DOHH2 (cell line): ENCODE measurements at regions not wholly inside any gene's neighbourhood (a gene's known extent, or its start where the extent isn't known, plus 50 kb on each side); places are given as distances from the start of the nearest gene placed in this dataset.

Experiments used
- H3F3A ChIP-seq: fragments of 200-600 bp; sonication (generic), shearing (Covaris generic); 2 replicates; pipeline ENCODE4 v1.6.0; 2016; ENCODE audit warnings: antibody characterized with exemption, mild to moderate bottlenecking; ENCODE audit not compliant: control insufficient read depth, insufficient read depth
- H3K27ac ChIP-seq: fragments of 200-600 bp; sonication (generic); 2 replicates; pipeline ENCODE4 v1.5.1; 2014; ENCODE audit warnings: low read depth, mild to moderate bottlenecking, low read length, moderate library complexity
- H3K27me3 ChIP-seq: fragments of 200-600 bp; sonication (generic); 2 replicates; pipeline ENCODE4 v1.6.1; 2014; ENCODE audit warnings: mild to moderate bottlenecking, low read length, mixed read lengths; ENCODE audit not compliant: control insufficient read depth
- H3K36me3 ChIP-seq: fragments of 200-600 bp; sonication (generic); 2 replicates; pipeline ENCODE4 v1.6.1; 2014; ENCODE audit warnings: mild to moderate bottlenecking, low read length, moderate library complexity, mixed read lengths; ENCODE audit not compliant: control insufficient read depth
- H3K4me1 ChIP-seq: fragments of 200-600 bp; sonication (generic); 2 replicates; pipeline ENCODE4 v1.6.1; 2014; ENCODE audit warnings: mild to moderate bottlenecking, low read length, mixed read lengths; ENCODE audit not compliant: control insufficient read depth
- H3K4me2 ChIP-seq: fragments of 200-600 bp; sonication (generic); 2 replicates; pipeline ENCODE4 v1.6.0; 2014; ENCODE audit warnings: mild to moderate bottlenecking, low read length, moderate library complexity
- H3K4me3 ChIP-seq: fragments of 200-600 bp; sonication (generic); 2 replicates; pipeline ENCODE4 v1.5.1; 2014; ENCODE audit warnings: mild to moderate bottlenecking, low read length, mixed read lengths
- H3K79me2 ChIP-seq: fragments of 200-600 bp; sonication (generic); 2 replicates; pipeline ENCODE4 v1.6.1; 2014; ENCODE audit warnings: mild to moderate bottlenecking, low read length, mixed read lengths; ENCODE audit not compliant: control insufficient read depth
- H3K9me2 ChIP-seq: fragments of 200-600 bp; sonication (generic); replicated peaks from 2 replicates; pipeline ENCODE4 v1.6.1; 2014; ENCODE audit warnings: mild to moderate bottlenecking, low read length, mixed read lengths; ENCODE audit not compliant: control insufficient read depth
- H3K9me3 ChIP-seq: fragments of 200-600 bp; sonication (generic); 2 replicates; pipeline ENCODE4 v1.6.1; 2014; ENCODE audit warnings: antibody characterized with exemption, low read length, mixed read lengths; ENCODE audit not compliant: control insufficient read depth, insufficient read depth
- H4K20me1 ChIP-seq: fragments of 200-600 bp; sonication (generic); 2 replicates; pipeline ENCODE4 v1.6.0; 2014; ENCODE audit warnings: low read depth, mild to moderate bottlenecking, antibody characterized with exemption, low read length, moderate library complexity; ENCODE audit not compliant: control insufficient read depth, insufficient read depth
- CTCF ChIP-seq: fragments of 200-600 bp; sonication (generic); IDR thresholded peaks from one replicate; pipeline ENCODE4 v1.5.1; 2014; ENCODE audit warnings: antibody characterized with exemption, mild to moderate bottlenecking, low read depth, low read length; ENCODE audit not compliant: poor library complexity, severe bottlenecking
- EZH2phosphoT487 ChIP-seq: fragments of 200-600 bp; sonication (generic); IDR thresholded peaks from 2 replicates; pipeline ENCODE4 v1.6.1; 2017; ENCODE audit warnings: borderline replicate concordance, mild to moderate bottlenecking, antibody characterized with exemption, low read length, moderate library complexity, mixed read lengths

- H3K36me3 ChIP-seq: no peaks in the 10 kb centered on the region
- H3K9me2 ChIP-seq: no peaks in the 10 kb centered on the region
- no peak overlapping the region for H3K4me2 ChIP-seq
- TF ChIP-seq EZH2phosphoT487 (no peak), CTCF (no peak)
- no peaks in the 10 kb centered on the region for H3K9me3 ChIP-seq
- H3K79me2 ChIP-seq: no peaks in the 10 kb centered on the region
- H3K4me1 ChIP-seq: no peaks in the 10 kb centered on the region
- H3K27ac ChIP-seq: no peak overlapping the region
- 0 out of 2 replicates have a peak, but pooled peaks cover 4% of the 10 kb centered on the region for H3K27me3 ChIP-seq
- no peaks in the 10 kb centered on the region for H4K20me1 ChIP-seq
- no peak overlapping the region for H3K4me3 ChIP-seq
- H3F3A ChIP-seq: no peaks in the 10 kb centered on the region
These were observed 145.4 kb downstream of the RPAP3 start for GRCh38 chr12:47560415-47560814.

DNA sequence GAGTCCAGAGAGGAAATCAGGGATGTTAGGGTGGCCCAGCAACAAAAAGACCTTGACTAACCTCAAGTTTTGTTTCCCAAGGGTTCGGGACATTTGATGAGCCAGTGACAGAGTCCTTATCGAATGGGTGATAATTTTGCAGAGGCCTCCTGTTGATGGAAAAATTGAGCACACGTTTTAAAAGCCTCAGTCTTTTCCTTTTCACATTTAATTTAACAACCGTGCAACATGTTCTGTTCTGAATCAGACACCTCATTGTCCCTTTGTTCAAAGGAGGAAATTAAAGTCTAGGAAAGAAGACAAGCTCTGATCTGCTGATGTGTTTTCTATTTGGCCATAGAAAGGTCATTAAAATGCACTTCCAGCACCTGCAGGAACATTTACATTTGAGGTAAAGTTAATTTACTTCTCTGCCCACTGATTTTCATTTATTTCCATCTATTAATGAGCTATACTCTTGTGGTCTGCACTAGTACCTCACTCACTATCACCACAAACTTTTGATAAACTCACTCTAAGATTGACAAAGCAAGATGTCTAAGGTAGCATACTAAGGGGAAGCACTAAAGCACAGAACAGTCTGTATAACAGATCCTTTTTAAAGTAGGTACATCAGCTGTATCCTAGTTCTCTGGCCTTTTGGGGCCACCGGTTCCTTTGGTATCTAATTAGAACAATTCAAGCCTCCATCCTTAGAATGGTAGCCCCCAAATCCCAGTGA is 147.0 kb downstream of the RPAP3 start:
- Histone ChIP-seq H3K79me2 (no peaks in the 10 kb centered on the region), H3K4me2 (no peak overlapping the region), H4K20me1 (no peaks in the 10 kb centered on the region), H3K4me1 (no peaks in the 10 kb centered on the region), H3K27ac (no peak overlapping the region), H3K9me3 (no peaks in the 10 kb centered on the region), H3K27me3 (0 out of 2 replicates have a peak, but pooled peaks cover 4% of the 10 kb centered on the region), H3F3A (no peaks in the 10 kb centered on the region), H3K9me2 (no peaks in the 10 kb centered on the region), H3K36me3 (no peaks in the 10 kb centered on the region), H3K4me3 (no peak overlapping the region)
- TF ChIP-seq EZH2phosphoT487 (no peak), CTCF (no peak)

- TF ChIP-seq CTCF: no peak
- no peak for TF ChIP-seq EZH2phosphoT487
- Histone ChIP-seq H3K4me3 (no peak overlapping the region), H3K9me2 (no peaks in the 10 kb centered on the region), H3K4me2 (no peak overlapping the region), H3K36me3 (no peaks in the 10 kb centered on the region), H3K79me2 (no peaks in the 10 kb centered on the region), H3K4me1 (no peaks in the 10 kb centered on the region), H4K20me1 (no peaks in the 10 kb centered on the region), H3F3A (no peaks in the 10 kb centered on the region), H3K27me3 (0 out of 2 replicates have a peak, but pooled peaks cover 4% of the 10 kb centered on the region), H3K27ac (no peak overlapping the region), H3K9me3 (no peaks in the 10 kb centered on the region)
These were observed 148.4 kb downstream of the RPAP3 start for GRCh38 chr12:47557386-47557785.
